GM23338 (cell line): ENCODE measurements at regions not wholly inside any gene's neighbourhood (a gene's known extent, or its start where the extent isn't known, plus 50 kb on each side); places are given as distances from the start of the nearest gene placed in this dataset.

Experiments
- ATAC-seq: fragments of 200-7000 bp; cut with Tn5 transposase; 3 replicates; pipeline ENCODE4 v1.9.1; 2020
- DNase-seq: peaks from one replicate; pipeline ENCODE4 v3.0.0-alpha.2; 2015; ENCODE audit warnings: low spot score
- H2AFZ ChIP-seq: fragments of 200-600 bp; sonication (generic); 2 replicates; pipeline ENCODE4 v1.8.0; 2016; ENCODE audit warnings: antibody characterized with exemption, mild to moderate bottlenecking, moderate library complexity
- H3F3A ChIP-seq: fragments of 200-600 bp; sonication (generic); replicated peaks from 2 replicates; pipeline ENCODE4 v1.8.0; 2017; ENCODE audit warnings: antibody characterized with exemption, mixed run types, low read depth
- H3K27ac ChIP-seq: fragments of 200-600 bp; sonication (generic); 2 replicates; pipeline ENCODE4 v1.6.1; 2016; ENCODE audit warnings: low read depth
- H3K27me3 ChIP-seq: fragments of 200-600 bp; sonication (generic); 2 replicates; pipeline ENCODE4 v1.8.0; 2016; ENCODE audit warnings: mild to moderate bottlenecking, mixed run types, moderate library complexity; ENCODE audit not compliant: insufficient read depth
- H3K36me3 ChIP-seq: fragments of 200-600 bp; sonication (generic); 2 replicates; pipeline ENCODE4 v1.8.0; 2016; ENCODE audit warnings: mild to moderate bottlenecking; ENCODE audit not compliant: insufficient read depth
- H3K4me1 ChIP-seq: fragments of 200-600 bp; sonication (generic); 2 replicates; pipeline ENCODE4 v1.8.0; 2016; ENCODE audit warnings: mild to moderate bottlenecking, moderate library complexity; ENCODE audit not compliant: insufficient read depth
- H3K4me2 ChIP-seq: fragments of 200-600 bp; sonication (generic); 2 replicates; pipeline ENCODE4 v1.7.1; 2017; ENCODE audit warnings: mixed run types
- H3K4me3 ChIP-seq: fragments of 200-600 bp; sonication (generic); 2 replicates; pipeline ENCODE4 v1.6.1; 2016; ENCODE audit warnings: mixed run types
- H3K79me2 ChIP-seq: fragments of 200-600 bp; sonication (generic); replicated peaks from 2 replicates; pipeline ENCODE4 v1.8.0; 2017; ENCODE audit warnings: mild to moderate bottlenecking; ENCODE audit not compliant: insufficient read depth
- H3K9me2 ChIP-seq: fragments of 200-600 bp; sonication (generic); 2 replicates; pipeline ENCODE4 v1.8.0; 2017; ENCODE audit not compliant: insufficient read depth
- H4K20me1 ChIP-seq: fragments of 200-600 bp; sonication (generic); replicated peaks from 2 replicates; pipeline ENCODE4 v1.8.0; 2017; ENCODE audit warnings: mild to moderate bottlenecking; ENCODE audit not compliant: insufficient read depth
- H3K27ac Mint-ChIP-seq: 2 replicates; pipeline ENCODE4 v1.8.0; 2020; ENCODE audit warnings: inconsistent platforms, mild to moderate bottlenecking, moderate library complexity, mixed read lengths
- H3K27me3 Mint-ChIP-seq: 3 replicates; pipeline ENCODE4 v1.8.0; 2022; ENCODE audit warnings: low read depth, mild to moderate bottlenecking, moderate library complexity, mixed read lengths, inconsistent platforms; ENCODE audit not compliant: insufficient read depth, poor library complexity
- H3K36me3 Mint-ChIP-seq: 3 replicates; pipeline ENCODE4 v1.8.0; 2021; ENCODE audit warnings: low read depth, mild to moderate bottlenecking, inconsistent platforms, moderate library complexity, mixed read lengths
- H3K4me1 Mint-ChIP-seq: 3 replicates; pipeline ENCODE4 v1.8.0; 2020; ENCODE audit warnings: mild to moderate bottlenecking, inconsistent platforms, mixed read lengths
- H3K4me3 Mint-ChIP-seq: 3 replicates; pipeline ENCODE4 v1.8.0; 2021; ENCODE audit warnings: moderate library complexity, mild to moderate bottlenecking, inconsistent platforms, mixed read lengths
- H3K9me3 Mint-ChIP-seq: 3 replicates; pipeline ENCODE4 v1.8.0; 2020; ENCODE audit warnings: moderate library complexity, mild to moderate bottlenecking, inconsistent platforms, mixed read lengths
- CREB1 ChIP-seq: fragments of 250-450 bp; sonication (Bioruptor Pico); IDR thresholded peaks from 2 replicates; pipeline ENCODE4 v1.5.0; 2020; ENCODE audit warnings: low read depth, mild to moderate bottlenecking, moderate library complexity
- ETS1 ChIP-seq: IDR thresholded peaks from 2 replicates; pipeline ENCODE4 v1.6.1; 2016; ENCODE audit warnings: antibody characterized with exemption
- EZH2 ChIP-seq: fragments of 200-600 bp; sonication (generic); IDR thresholded peaks from one replicate; pipeline ENCODE4 v1.8.0; 2017; ENCODE audit warnings: antibody characterized with exemption, mild to moderate bottlenecking, low read depth; ENCODE audit not compliant: unreplicated experiment
- EZH2phosphoT487 ChIP-seq: fragments of 200-600 bp; sonication (generic); IDR thresholded peaks from one replicate; pipeline ENCODE4 v1.8.1; 2018; ENCODE audit warnings: antibody characterized with exemption; ENCODE audit not compliant: unreplicated experiment
- JUNB ChIP-seq: IDR thresholded peaks from one replicate; pipeline ENCODE4 v1.6.1; 2016; ENCODE audit warnings: antibody characterized with exemption; ENCODE audit not compliant: unreplicated experiment
- NANOG ChIP-seq: IDR thresholded peaks from 2 replicates; pipeline ENCODE4 v1.6.1; 2016; ENCODE audit warnings: antibody characterized with exemption, borderline replicate concordance
- POLR2AphosphoS5 ChIP-seq: IDR thresholded peaks from 2 replicates; pipeline ENCODE4 v1.6.1; 2016; ENCODE audit warnings: antibody characterized with exemption, low read depth
- REST ChIP-seq: IDR thresholded peaks from one replicate; pipeline ENCODE4 v1.6.1; 2018; ENCODE audit warnings: antibody characterized with exemption; ENCODE audit not compliant: unreplicated experiment
- STAT1 ChIP-seq: IDR thresholded peaks from one replicate; pipeline ENCODE4 v1.6.1; 2016; ENCODE audit warnings: antibody characterized with exemption; ENCODE audit not compliant: unreplicated experiment
- ZNF114 ChIP-seq: fragments of 250-450 bp; sonication (Bioruptor Pico); IDR thresholded peaks from 2 replicates; pipeline ENCODE4 v1.5.0; 2020; ENCODE audit warnings: mild to moderate bottlenecking, moderate library complexity
- ZNF331 ChIP-seq: fragments of 250-450 bp; sonication (Bioruptor Pico); IDR thresholded peaks from 2 replicates; pipeline ENCODE4 v1.5.0; 2020; ENCODE audit warnings: low read depth, mild to moderate bottlenecking, moderate library complexity
- ZNF462 ChIP-seq: fragments of 250-450 bp; sonication (Bioruptor Pico); IDR thresholded peaks from 2 replicates; pipeline ENCODE4 v1.5.0; 2020; ENCODE audit warnings: mild to moderate bottlenecking, moderate library complexity
- TF ChIP-seq, protein P1 (sequence below), 2 experiments: fragments of 200-600 bp in 1 of 2; sonication (generic) in 1 of 2; conservative IDR thresholded peaks; 2 replicates each; pipeline versions ENCODE4 v1.5.1 to v1.6.1; 2016 to 2017; ENCODE audit warnings: antibody characterized with exemption in 2 of 2, low read depth in 2 of 2, mild to moderate bottlenecking in 2 of 2, moderate library complexity in 1 of 2

GRCh38 chr7:116089293-116089692 is 58.7 kb upstream of the TFEC start:
- no peak overlapping the region for H3K27ac Mint-ChIP-seq
- H3K4me3 Mint-ChIP-seq, result no peak overlapping the region
- Histone ChIP-seq H2AFZ (no peak overlapping the region), H3K4me2 (no peak overlapping the region), H3K9me2 (no peaks in the 10 kb centered on the region), H3K4me1 (peaks cover 17% of the 10 kb centered on the region), H3K27me3 (no peaks in the 10 kb centered on the region), H3K4me3 (no peak overlapping the region), H4K20me1 (no peaks in the 10 kb centered on the region), H3K27ac (no peak overlapping the region), H3K79me2 (no peaks in the 10 kb centered on the region), H3K36me3 (no peaks in the 10 kb centered on the region), H3F3A (no peaks in the 10 kb centered on the region)
- TF ChIP-seq STAT1, result no peak
- TF ChIP-seq ZNF114 (CRISPR knock-in tag), result no peak
- no peak for TF ChIP-seq CREB1 (CRISPR knock-in tag)
- no peak for TF ChIP-seq ETS1
- no peak for TF ChIP-seq ZNF331 (CRISPR knock-in tag)
- no peak for TF ChIP-seq NANOG
- TF ChIP-seq POLR2AphosphoS5, result no peak
- no peak for TF ChIP-seq JUNB
- TF ChIP-seq EZH2phosphoT487, result no peak
- no peak for TF ChIP-seq REST
- TF ChIP-seq, protein P1, sequence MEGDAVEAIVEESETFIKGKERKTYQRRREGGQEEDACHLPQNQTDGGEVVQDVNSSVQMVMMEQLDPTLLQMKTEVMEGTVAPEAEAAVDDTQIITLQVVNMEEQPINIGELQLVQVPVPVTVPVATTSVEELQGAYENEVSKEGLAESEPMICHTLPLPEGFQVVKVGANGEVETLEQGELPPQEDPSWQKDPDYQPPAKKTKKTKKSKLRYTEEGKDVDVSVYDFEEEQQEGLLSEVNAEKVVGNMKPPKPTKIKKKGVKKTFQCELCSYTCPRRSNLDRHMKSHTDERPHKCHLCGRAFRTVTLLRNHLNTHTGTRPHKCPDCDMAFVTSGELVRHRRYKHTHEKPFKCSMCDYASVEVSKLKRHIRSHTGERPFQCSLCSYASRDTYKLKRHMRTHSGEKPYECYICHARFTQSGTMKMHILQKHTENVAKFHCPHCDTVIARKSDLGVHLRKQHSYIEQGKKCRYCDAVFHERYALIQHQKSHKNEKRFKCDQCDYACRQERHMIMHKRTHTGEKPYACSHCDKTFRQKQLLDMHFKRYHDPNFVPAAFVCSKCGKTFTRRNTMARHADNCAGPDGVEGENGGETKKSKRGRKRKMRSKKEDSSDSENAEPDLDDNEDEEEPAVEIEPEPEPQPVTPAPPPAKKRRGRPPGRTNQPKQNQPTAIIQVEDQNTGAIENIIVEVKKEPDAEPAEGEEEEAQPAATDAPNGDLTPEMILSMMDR (conservative IDR thresholded peaks at IDR 0.05; ENCODE audit: low read depth in 2 of 2), result no peak
- no peak for TF ChIP-seq EZH2
- TF ChIP-seq ZNF462 (CRISPR knock-in tag), result no peak
- no peaks in the 10 kb centered on the region for H3K36me3 Mint-ChIP-seq
- H3K4me1 Mint-ChIP-seq, result peaks cover 22% of the 10 kb centered on the region
- ATAC-seq, result no peak
- H3K9me3 Mint-ChIP-seq, result no peaks in the 10 kb centered on the region
- no peak for DNase-seq
- H3K27me3 Mint-ChIP-seq, result peaks cover 2% of the 10 kb centered on the region
